Activated naive CD4-positive, alpha-beta T cell treated with anti-CD3 and anti-CD28 coated beads, Interleukin-2, amount 50 U/mL, for 24 hours (primary cell): ENCODE measurements at regions not wholly inside any gene's neighbourhood (a gene's known extent, or its start where the extent isn't known, plus 50 kb on each side); places are given as distances from the start of the nearest gene placed in this dataset.

ENCODE experiments used
- H3K27ac Mint-ChIP-seq: one replicate; pipeline ENCODE4 v1.8.0; 2021; ENCODE audit warnings: mild to moderate bottlenecking, mixed read lengths
- H3K27me3 Mint-ChIP-seq: one replicate; pipeline ENCODE4 v1.8.0; 2021; ENCODE audit warnings: mixed read lengths
- H3K36me3 Mint-ChIP-seq: one replicate; pipeline ENCODE4 v1.8.0; 2021; ENCODE audit warnings: mixed read lengths
- H3K4me1 Mint-ChIP-seq: one replicate; pipeline ENCODE4 v1.8.0; 2021; ENCODE audit warnings: mixed read lengths
- H3K4me3 Mint-ChIP-seq: one replicate; pipeline ENCODE4 v1.8.0; 2021; ENCODE audit warnings: mild to moderate bottlenecking, mixed read lengths
- H3K9me3 Mint-ChIP-seq: one replicate; pipeline ENCODE4 v1.8.0; 2021; ENCODE audit warnings: mixed read lengths

DNA sequence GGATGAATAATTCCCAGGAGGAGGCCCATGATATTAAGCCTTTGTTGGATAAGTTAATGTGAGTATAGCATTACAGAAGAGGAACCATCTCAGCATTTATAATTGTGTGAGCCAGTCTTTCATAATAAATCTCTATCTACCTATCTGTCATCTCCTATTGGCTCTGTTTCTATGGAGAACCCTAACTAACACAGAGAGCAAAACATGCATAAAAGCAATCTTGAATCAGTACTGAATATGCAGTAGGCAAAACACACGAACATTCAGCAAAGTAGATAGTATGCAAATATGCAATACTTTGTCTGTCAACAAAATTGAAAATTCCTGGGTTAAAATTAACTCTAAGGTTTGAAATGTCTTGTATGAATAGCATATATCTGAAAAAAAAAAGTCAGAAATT is 966.3 kb downstream of the DIAPH3 start:
- H3K27me3 Mint-ChIP-seq = peaks cover 2% of the 10 kb centered on the region
- no peaks in the 10 kb centered on the region for H3K36me3 Mint-ChIP-seq
- H3K9me3 Mint-ChIP-seq = no peaks in the 10 kb centered on the region
- H3K4me3 Mint-ChIP-seq = no peak overlapping the region
- H3K4me1 Mint-ChIP-seq = no peaks in the 10 kb centered on the region
- H3K27ac Mint-ChIP-seq = no peak overlapping the region

DNA sequence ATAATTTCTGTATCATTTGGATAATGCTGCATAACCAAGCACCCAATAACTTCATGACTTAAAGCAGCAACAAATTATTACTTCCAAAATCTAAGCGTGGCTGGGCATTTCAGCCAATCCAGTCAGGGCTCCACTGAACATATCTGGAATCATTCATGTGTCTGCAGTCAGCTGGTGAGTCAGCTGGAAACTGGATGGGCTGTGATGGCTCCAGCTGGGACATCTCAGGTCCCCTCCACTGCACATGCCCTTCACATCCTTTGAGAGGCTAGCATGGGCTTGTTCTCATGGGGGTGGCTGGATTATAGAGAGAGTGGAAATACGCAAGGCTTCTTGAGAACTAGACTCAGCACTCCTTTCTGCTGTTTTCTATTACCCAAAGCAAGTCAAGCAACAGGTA is 961.9 kb downstream of the DIAPH3 start:
- Mint-ChIP-seq H3K4me3 (no peak overlapping the region), H3K27me3 (peaks cover 2% of the 10 kb centered on the region), H3K9me3 (peaks cover 5% of the 10 kb centered on the region), H3K27ac (no peak overlapping the region), H3K4me1 (no peaks in the 10 kb centered on the region), H3K36me3 (no peaks in the 10 kb centered on the region)

DNA sequence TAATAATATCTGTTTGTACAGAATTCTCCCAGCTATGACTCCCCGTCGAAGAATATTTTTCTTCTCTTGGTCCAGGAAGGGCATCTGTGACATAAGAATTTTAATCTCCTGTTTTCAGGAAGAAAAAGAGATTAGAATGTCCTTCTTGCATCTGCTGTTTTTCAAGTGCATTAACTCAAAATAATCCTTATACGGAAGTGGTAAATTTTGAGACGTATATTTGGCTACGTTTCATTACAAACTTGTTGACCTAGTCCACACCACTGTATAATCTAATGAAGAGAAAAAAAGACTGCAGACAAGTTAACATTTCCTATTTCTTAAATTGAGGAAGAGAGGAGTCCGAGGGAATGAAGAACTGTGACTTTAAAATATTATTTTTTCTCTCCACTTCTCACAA is 959.9 kb downstream of the DIAPH3 start:
- Mint-ChIP-seq H3K9me3 (peaks cover 5% of the 10 kb centered on the region), H3K27ac (no peak overlapping the region), H3K27me3 (peaks cover 2% of the 10 kb centered on the region), H3K4me3 (no peak overlapping the region), H3K4me1 (no peaks in the 10 kb centered on the region), H3K36me3 (no peaks in the 10 kb centered on the region)

DNA sequence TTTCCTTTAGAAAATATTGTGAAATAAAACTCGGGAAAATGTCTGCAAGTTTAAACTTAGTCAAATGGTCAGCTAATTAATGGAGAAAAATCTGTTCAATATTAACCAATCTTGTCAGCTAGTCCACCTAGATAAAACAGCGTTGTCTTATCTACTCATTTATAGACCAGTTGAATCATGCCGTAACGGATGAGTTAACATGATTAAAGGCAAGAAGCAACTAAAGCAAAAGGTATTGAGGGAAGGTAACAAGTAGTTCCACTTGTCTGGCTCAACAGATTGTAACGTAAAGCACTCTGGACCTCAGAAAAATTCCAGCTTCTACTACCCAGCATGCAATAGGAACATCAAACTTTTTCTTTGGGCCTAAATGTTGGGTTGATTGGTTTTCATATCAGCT is 958.2 kb downstream of the DIAPH3 start:
- H3K9me3 Mint-ChIP-seq = peaks cover 5% of the 10 kb centered on the region
- peaks cover 2% of the 10 kb centered on the region for H3K27me3 Mint-ChIP-seq
- no peak overlapping the region for H3K4me3 Mint-ChIP-seq
- H3K36me3 Mint-ChIP-seq = no peaks in the 10 kb centered on the region
- no peaks in the 10 kb centered on the region for H3K4me1 Mint-ChIP-seq
- no peak overlapping the region for H3K27ac Mint-ChIP-seq

DNA sequence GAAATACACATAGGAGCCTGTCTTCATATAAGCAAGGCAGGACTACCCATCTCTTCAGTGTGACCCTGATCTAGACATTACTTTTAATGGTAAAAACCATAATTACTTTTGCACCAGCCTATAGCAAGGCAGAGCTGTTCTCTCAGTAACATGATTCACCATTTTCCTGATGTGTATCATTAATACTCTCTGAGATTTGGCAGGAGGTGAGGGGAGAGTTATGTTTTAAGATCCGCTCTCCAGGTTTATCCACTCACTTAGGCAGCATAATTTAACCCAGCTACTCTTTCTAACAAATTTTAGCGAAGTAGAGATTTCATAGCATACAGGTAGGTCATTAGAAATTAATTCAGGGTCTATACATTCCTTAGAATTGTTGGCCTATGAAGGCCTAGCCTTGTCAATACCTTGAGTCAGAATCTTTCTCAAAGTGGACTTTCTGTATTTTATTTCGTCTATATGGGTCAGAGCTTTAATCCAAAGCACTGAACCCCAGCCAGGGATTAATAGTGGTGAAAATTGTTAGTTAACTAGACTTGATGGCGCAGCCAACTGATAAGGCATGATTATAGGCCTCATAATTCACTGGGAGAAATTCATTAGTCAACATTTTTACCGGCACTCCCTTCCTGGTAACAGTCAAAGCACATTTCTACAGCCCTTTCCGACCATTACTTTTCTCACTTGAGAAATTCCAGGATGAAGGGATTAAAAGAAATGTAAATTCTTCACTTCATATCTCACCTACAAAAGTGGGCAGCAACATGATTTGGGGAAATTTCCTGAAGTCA is 955.1 kb downstream of the DIAPH3 start:
- Mint-ChIP-seq H3K27me3 (peaks cover 4% of the 10 kb centered on the region), H3K4me3 (no peak overlapping the region), H3K36me3 (no peaks in the 10 kb centered on the region), H3K9me3 (peaks cover under 1% of the 10 kb centered on the region), H3K27ac (no peak overlapping the region), H3K4me1 (no peaks in the 10 kb centered on the region)

DNA sequence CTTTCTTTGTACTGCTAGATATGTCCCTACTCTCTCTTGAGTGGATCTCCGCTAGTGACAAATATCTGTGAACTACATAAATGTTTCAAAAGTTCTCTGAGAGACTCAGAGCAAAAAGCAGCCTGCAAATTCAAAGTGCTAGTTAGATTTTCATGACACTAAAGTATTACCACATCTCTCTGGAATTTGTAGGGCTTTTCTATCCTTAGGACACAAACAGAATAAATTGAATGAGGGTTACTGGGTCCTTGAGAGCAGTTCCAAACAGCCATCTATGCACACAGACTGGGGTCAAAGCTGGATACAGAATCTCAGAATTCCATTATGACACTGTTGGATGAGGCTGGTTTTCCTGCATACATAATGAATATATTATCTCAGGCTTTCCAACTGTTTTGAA is 953.2 kb downstream of the DIAPH3 start:
- H3K36me3 Mint-ChIP-seq = no peaks in the 10 kb centered on the region
- no peak overlapping the region for H3K27ac Mint-ChIP-seq
- H3K4me3 Mint-ChIP-seq = no peak overlapping the region
- H3K9me3 Mint-ChIP-seq = no peaks in the 10 kb centered on the region
- no peaks in the 10 kb centered on the region for H3K4me1 Mint-ChIP-seq
- peaks cover 4% of the 10 kb centered on the region for H3K27me3 Mint-ChIP-seq

DNA sequence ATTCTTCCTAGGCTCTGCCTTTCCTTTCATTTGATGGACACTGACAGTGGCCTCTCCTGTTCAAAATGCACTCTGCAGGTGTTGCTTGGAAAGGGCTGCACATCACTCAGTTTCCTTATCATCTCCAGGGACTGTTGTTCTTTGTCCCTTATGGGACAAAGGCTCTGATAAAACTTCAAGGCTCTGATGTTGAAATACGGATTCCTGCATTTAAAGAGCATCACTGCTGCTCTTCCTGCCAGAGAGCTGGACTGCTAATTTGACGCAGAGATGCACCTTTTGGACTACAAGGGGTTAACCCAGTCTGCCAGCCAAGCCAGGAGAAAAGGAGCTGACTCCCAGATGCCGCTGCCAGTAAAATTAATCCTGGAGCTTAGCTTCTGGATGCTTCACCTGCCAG is 952.1 kb downstream of the DIAPH3 start:
- Mint-ChIP-seq H3K27ac (no peak overlapping the region), H3K4me3 (no peak overlapping the region), H3K27me3 (peaks cover 6% of the 10 kb centered on the region), H3K9me3 (peaks cover 2% of the 10 kb centered on the region), H3K4me1 (no peaks in the 10 kb centered on the region), H3K36me3 (no peaks in the 10 kb centered on the region)

DNA sequence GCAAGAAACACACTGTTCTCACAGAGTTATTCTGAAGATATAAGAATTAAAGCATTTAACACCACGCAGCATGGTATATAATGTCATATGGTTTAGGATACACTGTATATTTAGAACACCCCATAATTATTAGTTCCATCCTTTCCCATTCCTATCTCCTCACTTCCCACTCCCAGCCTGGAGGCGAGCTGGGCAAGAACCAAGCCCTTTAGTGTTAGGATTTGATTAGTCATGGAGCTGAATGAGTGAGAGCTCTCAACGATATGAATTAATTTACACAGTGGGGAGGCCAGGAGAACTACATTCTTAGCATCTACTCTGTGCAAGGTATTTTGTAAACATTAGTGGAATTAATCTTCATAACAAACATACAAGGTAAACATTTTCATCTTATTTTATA is 934.3 kb downstream of the DIAPH3 start:
- Mint-ChIP-seq H3K27ac (no peak overlapping the region), H3K9me3 (no peaks in the 10 kb centered on the region), H3K36me3 (no peaks in the 10 kb centered on the region), H3K4me3 (no peak overlapping the region), H3K4me1 (no peaks in the 10 kb centered on the region), H3K27me3 (peaks cover 2% of the 10 kb centered on the region)

DNA sequence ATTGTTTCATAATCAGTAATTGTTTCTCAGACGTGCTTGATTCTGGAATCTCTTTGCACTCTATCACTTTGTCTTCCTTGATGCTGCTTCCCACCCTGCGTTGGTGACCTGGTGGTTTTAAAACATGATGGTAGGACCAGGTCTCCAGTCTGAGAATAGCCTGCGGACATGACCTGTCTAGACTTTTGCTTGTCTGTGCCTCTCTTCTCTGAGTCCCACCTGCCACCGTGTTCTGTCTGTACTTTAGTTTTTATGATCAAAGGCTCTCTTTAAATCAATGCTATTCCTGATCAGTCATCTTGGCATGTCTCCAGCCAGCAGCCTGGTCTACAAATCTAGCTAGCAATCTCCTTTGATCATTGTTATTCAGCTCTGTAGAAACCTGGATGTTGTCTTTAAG is 933.9 kb downstream of the DIAPH3 start:
- peaks cover 2% of the 10 kb centered on the region for H3K27me3 Mint-ChIP-seq
- no peaks in the 10 kb centered on the region for H3K36me3 Mint-ChIP-seq
- no peaks in the 10 kb centered on the region for H3K9me3 Mint-ChIP-seq
- H3K4me1 Mint-ChIP-seq = no peaks in the 10 kb centered on the region
- H3K4me3 Mint-ChIP-seq = no peak overlapping the region
- no peak overlapping the region for H3K27ac Mint-ChIP-seq

DNA sequence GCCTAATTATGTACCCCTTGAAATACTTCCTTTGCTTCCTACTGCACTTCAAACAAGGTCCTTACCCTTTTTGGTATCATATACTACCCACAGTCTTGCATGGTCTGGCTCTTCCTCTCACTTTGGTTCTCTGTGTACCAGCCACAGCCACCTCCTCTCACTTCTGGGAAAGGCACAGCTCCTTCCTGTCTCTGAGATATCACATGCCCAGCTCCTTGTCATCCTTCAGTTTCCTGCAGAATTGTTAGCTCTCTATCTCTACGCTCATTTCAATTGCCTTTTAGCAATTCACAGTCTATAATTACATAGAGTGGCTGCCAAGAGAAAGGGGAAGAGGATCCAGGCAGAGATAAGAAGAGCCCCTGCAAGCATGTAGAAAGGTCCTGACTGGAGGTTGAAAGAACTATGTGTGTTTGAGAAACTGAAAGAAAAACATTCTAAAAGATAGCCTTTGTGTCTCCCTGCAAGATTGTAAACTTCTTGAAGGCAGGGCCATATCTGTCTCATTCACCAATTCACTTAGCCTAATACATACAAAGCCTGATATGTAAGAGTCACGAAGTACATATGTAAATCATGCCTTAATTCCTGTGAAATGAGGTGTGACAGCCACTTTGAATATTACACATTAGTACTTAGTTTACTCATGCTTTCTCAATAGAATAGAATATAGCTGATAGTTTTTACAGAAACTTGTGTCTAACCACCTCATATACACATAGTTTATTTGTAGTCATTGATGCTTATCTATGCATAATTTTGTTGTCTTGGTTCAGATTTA is 933.1 kb downstream of the DIAPH3 start:
- Mint-ChIP-seq H3K36me3 (no peaks in the 10 kb centered on the region), H3K27ac (no peak overlapping the region), H3K4me1 (no peaks in the 10 kb centered on the region), H3K27me3 (peaks cover 2% of the 10 kb centered on the region), H3K9me3 (no peaks in the 10 kb centered on the region), H3K4me3 (no peak overlapping the region)

DNA sequence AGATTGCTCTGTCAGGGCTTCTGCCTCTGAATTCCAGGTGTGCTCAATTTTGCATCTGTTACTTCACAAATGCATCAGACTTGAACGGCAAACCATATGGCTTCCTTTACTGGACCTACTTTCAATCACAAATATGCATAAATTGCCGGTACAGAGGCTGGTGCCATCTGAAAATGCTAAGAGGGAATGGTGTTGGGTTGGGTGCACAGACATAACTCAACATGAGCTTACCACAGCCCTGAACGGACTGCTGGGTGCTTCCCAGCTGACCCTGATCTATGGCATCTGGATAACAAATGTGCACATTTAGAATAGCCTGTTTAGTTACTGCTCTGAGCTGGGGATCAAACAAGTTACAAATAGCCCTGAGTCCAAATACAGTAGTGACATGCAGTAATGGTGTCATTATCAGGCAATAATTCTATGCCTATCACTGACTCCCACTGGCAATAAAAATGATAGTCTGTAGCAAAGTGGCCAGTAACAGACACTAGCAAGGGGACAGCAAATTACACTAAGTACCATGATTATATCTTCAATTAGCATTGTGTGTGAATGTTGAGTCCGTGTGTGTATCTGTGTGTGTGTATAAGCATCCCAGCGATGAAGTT is 927.3 kb downstream of the DIAPH3 start:
- no peaks in the 10 kb centered on the region for H3K36me3 Mint-ChIP-seq
- no peak overlapping the region for H3K27ac Mint-ChIP-seq

DNA sequence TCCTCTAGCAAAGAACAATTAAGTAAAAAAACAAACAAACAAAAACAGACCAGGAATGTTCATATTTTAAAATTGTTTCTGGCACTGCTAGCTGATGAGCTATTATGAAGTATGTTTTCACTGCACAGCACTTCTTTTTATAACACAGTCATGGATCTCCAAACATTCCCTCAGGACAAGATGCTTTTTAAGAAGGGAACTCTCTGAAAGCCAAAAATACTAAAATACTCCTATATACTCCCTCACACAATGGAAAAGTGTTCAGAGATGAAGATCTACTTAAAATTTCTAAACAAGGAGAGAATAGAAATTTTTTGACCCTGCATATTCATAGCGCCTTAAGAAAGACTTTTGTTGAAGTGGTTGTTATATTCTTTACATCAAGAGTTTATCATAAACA is 926.8 kb downstream of the DIAPH3 start:
- Mint-ChIP-seq H3K4me3 (no peak overlapping the region), H3K36me3 (no peaks in the 10 kb centered on the region), H3K27me3 (peaks cover 3% of the 10 kb centered on the region), H3K4me1 (no peaks in the 10 kb centered on the region), H3K27ac (no peak overlapping the region), H3K9me3 (no peaks in the 10 kb centered on the region)

More for the DNA sequence above, 927.3 kb downstream of the DIAPH3 start:
- Mint-ChIP-seq H3K4me1 (no peaks in the 10 kb centered on the region), H3K4me3 (no peak overlapping the region), H3K27me3 (peaks cover 3% of the 10 kb centered on the region), H3K9me3 (no peaks in the 10 kb centered on the region)

DNA sequence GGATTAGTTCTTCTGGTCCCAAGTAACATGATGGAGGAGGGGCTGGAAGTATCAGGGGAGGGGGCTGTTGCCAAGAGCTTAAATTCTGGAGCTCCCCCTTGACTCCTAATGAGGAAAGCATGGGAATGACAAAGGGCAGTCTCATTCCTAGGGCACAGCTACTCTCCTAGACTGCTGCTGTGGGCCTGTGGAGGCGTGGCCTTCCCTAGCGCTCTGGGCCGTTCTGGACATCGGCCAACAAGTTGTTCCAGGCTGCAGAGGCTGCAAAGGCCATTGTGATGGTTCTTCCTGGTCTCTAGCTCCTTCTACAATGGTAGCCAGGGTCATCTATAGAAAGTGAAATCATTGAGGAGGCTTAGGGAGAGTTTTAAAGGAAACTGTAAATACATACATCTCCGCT is 916.6 kb downstream of the DIAPH3 start:
- Mint-ChIP-seq H3K4me1 (no peaks in the 10 kb centered on the region), H3K9me3 (no peaks in the 10 kb centered on the region), H3K36me3 (no peaks in the 10 kb centered on the region), H3K4me3 (no peak overlapping the region), H3K27me3 (no peaks in the 10 kb centered on the region), H3K27ac (no peak overlapping the region)

DNA sequence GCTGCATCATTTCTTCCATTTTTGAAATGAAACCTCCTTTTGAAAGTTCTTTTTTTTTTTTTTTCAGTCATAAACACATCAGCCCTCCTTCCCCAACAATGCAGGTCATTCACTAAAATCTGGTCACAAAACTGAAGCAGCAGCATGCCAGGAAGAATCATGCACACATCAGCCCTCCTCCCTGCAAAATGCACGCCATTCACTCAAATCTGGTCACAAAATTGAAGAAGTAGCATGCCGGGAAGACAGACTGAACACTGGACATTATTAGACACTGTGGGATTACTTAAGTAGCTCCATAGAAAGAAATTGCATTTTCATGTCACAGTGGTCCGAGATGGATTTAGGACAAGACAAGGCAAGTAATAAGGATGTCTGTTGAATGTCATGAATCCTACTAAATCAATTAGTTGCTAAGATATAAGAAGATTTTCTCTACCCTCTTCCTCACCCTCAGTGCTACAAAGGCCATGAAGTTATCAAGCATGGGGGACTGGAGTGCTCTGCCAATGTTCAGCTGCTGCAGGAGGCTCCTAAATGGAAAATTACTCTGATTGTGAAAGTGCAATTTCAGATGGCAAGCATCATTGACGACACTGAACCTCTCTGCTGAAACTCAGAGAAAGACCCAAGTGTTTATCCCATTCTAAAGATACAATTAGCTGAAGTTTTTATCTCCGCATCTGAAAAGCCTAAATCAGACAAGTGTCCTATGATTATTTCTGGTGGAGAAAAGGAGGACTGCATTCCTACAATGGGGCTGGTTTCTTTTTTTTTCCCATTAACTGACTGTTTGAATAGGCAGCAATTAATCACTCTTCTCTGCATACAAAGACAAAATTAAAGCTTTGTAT is 913.2 kb downstream of the DIAPH3 start:
- no peak overlapping the region for H3K27ac Mint-ChIP-seq
- H3K9me3 Mint-ChIP-seq = no peaks in the 10 kb centered on the region
- H3K27me3 Mint-ChIP-seq = no peaks in the 10 kb centered on the region
- H3K4me3 Mint-ChIP-seq = no peak overlapping the region
- H3K4me1 Mint-ChIP-seq = no peaks in the 10 kb centered on the region
- no peaks in the 10 kb centered on the region for H3K36me3 Mint-ChIP-seq

DNA sequence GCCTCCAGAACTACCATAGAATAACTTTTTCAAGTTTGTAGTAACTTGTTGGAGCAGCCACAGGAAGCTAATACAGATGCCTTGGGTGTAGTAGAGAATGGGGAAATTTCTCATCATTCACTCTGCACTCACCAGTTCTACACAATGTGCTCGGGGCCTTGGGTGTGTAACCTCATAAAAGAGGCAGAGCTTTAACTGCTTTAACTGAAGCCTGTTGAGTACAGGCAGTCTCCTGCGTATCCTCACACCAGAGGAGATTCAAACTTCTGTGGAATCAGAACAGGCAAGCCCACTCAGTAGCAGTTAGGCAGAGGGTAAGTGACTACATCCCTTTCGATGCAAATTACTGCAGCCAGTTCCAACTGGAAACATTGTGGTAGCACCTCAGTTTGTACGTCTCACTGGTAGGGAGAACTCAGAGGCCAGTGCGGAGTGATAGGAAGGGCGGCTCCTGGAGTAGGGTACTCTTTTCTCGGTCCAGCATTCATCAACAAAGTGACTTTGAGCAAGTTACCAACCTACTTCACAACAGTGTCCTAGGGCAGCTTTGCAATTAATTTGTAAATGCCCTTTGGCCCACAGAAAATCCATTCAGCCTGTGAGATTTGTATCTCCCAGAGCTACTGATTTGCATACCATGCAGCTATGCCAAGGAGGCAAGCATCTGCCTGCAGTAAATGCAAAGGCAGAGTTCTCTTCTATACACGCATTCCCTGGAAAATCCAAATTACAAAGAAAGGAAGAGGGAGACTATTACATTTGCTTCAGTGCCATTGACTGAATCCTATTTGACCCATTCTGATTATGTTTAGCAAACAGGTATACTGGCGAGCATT is 904.3 kb downstream of the DIAPH3 start:
- Mint-ChIP-seq H3K9me3 (peaks cover under 1% of the 10 kb centered on the region), H3K36me3 (no peaks in the 10 kb centered on the region), H3K4me1 (no peaks in the 10 kb centered on the region), H3K27me3 (no peaks in the 10 kb centered on the region), H3K4me3 (no peak overlapping the region), H3K27ac (no peak overlapping the region)
